ENCODE measurements at regions not wholly inside any gene's neighbourhood (a gene's known extent, or its start where the extent isn't known, plus 50 kb on each side); places are given as distances from the start of the nearest gene placed in this dataset.

DNA sequence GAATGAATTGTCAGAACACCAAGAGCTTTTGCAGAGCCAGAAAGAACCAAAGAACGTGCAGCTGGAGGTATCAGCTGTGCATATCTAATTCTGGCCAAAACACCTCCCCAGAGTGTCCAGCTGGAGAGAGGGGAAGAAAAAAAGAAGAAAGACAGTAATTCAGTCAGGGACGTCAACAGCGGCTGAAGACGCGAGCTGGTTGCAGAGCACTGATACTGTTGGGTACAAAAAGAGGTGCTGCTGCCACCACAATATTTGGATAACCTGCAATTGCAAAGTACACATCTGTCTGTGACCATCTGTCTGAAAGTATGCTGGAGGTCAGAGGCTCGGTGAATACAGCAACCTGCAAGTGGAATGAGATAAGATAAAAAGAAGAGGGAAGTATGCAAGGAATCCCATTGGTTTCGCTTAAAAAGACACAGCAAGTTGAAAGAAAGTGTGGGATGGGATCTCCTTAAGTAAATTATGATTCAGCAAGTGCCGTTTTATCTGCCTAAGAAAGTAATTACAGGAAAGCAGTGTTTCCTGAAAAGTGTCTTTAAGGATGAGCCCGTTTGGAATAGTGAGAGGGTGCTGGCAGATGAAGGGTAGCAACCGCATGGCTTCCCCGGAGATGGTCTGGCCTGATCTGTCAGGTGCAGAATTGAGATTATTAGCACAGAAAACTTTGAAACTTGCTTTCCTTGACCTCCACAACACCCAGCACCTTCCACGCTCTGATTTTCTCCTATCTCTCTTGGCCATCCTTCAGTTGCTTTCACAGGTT, 189.9 kb upstream of the PRDM1 start:
- TF ChIP-seq ZNF709 (CRISPR knock-in tag; IDR thresholded peaks at IDR 0.05) (no peak), ZNF10 (CRISPR knock-in tag; IDR thresholded peaks at IDR 0.05; ENCODE audit: borderline replicate concordance, low read depth) (no peak)
- TF ChIP-seq, protein P1, sequence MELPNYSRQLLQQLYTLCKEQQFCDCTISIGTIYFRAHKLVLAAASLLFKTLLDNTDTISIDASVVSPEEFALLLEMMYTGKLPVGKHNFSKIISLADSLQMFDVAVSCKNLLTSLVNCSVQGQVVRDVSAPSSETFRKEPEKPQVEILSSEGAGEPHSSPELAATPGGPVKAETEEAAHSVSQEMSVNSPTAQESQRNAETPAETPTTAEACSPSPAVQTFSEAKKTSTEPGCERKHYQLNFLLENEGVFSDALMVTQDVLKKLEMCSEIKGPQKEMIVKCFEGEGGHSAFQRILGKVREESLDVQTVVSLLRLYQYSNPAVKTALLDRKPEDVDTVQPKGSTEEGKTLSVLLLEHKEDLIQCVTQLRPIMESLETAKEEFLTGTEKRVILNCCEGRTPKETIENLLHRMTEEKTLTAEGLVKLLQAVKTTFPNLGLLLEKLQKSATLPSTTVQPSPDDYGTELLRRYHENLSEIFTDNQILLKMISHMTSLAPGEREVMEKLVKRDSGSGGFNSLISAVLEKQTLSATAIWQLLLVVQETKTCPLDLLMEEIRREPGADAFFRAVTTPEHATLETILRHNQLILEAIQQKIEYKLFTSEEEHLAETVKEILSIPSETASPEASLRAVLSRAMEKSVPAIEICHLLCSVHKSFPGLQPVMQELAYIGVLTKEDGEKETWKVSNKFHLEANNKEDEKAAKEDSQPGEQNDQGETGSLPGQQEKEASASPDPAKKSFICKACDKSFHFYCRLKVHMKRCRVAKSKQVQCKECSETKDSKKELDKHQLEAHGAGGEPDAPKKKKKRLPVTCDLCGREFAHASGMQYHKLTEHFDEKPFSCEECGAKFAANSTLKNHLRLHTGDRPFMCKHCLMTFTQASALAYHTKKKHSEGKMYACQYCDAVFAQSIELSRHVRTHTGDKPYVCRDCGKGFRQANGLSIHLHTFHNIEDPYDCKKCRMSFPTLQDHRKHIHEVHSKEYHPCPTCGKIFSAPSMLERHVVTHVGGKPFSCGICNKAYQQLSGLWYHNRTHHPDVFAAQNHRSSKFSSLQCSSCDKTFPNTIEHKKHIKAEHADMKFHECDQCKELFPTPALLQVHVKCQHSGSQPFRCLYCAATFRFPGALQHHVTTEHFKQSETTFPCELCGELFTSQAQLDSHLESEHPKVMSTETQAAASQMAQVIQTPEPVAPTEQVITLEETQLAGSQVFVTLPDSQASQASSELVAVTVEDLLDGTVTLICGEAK (IDR thresholded peaks at IDR 0.05), result no peak
- TF ChIP-seq, protein P1 (CRISPR knock-in tag; IDR thresholded peaks at IDR 0.05), result no peak
